Neural progenitor cell (in vitro differentiated cells): ENCODE measurements at regions not wholly inside any gene's neighbourhood (a gene's known extent, or its start where the extent isn't known, plus 50 kb on each side); places are given as distances from the start of the nearest gene placed in this dataset.

ENCODE experiments used
- CTCF ChIP-seq: fragments of 200-600 bp; sonication (generic); IDR thresholded peaks from 2 replicates; pipeline ENCODE4 v1.5.1; 2017; ENCODE audit warnings: antibody characterized with exemption, mild to moderate bottlenecking
- EZH2 ChIP-seq: fragments of 200-600 bp; sonication (generic); IDR thresholded peaks from 2 replicates; pipeline ENCODE4 v1.6.1; 2017; ENCODE audit warnings: antibody characterized with exemption, mild to moderate bottlenecking, moderate library complexity
- EZH2phosphoT487 ChIP-seq: fragments of 200-600 bp; sonication (generic); IDR thresholded peaks from 2 replicates; pipeline ENCODE4 v1.6.1; 2017; ENCODE audit warnings: antibody characterized with exemption

DNA sequence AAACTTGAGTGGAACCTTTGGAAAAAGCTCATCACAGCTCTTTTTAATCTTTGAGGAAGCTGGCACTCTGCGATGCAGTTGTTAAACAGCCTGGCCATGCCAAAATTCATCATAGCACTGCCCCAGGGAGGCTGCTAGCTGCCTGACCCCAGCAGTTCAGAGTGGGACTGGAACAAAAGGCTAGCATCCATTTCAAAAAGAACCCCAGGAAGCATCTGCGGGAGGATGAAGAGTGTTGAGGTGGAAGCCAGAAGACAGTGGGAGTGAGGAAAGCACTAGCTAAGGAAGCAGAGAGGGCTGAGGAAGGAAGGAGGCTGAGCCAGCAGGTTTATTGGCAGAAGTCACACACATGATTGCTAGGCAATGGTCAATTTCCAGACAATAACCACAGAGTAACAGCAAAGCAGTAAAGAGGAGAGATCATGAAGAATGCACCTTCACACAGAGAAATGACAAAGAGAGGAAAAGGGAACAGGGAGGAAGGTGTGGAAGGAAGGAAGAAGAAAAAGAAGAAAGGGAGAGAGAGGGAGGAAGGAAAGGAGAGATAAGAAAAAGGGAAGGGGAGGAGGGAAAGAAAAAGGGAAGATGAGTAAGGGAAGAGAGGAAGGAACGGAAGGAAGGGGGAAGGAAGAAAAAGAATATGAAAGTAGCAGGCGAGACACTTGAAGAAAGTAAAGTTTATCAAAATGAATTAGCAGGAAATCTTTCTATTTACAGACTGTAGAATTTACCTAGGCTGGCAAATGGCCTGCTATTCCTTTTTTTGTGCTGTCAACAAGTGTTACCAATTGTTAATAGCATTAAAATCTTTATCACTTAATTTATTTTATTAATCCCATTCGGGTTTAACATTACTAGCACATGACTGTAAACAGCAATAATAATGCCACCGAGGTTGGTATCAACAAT is 270.0 kb upstream of the PSMD7 start:
- TF ChIP-seq CTCF: no peak
- TF ChIP-seq EZH2: no peak
- TF ChIP-seq EZH2phosphoT487: no peak
